HG02840 (cell line): ENCODE measurements at regions not wholly inside any gene's neighbourhood (a gene's known extent, or its start where the extent isn't known, plus 50 kb on each side); places are given as distances from the start of the nearest gene placed in this dataset.

Experiments used
- ATAC-seq: cut with Tn5 transposase; IDR thresholded peaks from one replicate; pipeline ENCODE4 v1.9.1; 2021; ENCODE audit warnings: mild to moderate bottlenecking, moderate library complexity, moderate number of reproducible peaks; ENCODE audit not compliant: unreplicated experiment, low FRiP score

GRCh38 chr3:193977622-193978021 lies 158.3 kb upstream of the HES1 start:
- no peak for ATAC-seq

DNA sequence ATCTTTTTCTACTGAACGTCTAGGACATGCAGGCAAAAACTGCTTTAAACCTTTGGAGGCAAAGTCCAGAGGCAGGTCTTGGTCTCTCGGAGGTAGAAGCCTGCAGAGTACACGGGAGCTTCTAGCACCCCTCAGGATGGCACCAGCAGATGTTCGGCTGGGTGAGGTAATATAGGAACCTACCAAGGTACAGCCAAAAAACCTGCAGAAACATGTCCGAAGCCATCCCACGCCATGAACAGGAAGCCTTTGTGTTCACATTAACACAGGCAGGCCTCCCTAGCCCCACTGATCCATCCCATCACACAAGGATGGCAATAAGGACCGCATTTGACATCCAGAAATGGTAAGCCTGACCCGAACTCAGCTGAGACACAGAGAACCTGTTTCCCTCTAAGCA lies 157.9 kb upstream of the HES1 start:
- ATAC-seq, result no peak

- ATAC-seq, result no peak
Measured at GRCh38 chr3:193978486-193978885, 157.5 kb upstream of the HES1 start.

DNA sequence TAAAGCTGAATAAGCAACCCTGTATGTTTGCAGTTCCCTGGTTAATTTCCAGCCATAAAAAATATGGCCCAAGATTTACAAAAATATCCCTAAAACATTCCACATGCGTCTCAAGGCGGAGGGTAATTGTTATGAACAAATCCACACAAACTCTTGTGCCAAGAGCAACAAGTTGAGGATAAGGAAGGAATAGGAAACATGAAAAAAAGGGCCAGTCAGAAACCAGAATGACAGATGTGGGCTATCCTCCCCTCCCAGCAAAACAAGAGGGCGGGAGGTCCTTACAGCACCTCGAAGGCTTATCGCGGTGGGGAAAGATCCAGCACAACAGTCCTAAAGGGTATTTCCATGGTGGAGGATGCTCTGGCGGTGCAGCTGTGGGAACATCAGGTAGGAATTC lies 155.6 kb upstream of the HES1 start:
- no peak for ATAC-seq

- no peak for ATAC-seq
Measured at GRCh38 chr3:193980905-193981304, 155.0 kb upstream of the HES1 start.

- no peak for ATAC-seq
Measured at GRCh38 chr3:193981504-193981903, 154.4 kb upstream of the HES1 start.

DNA sequence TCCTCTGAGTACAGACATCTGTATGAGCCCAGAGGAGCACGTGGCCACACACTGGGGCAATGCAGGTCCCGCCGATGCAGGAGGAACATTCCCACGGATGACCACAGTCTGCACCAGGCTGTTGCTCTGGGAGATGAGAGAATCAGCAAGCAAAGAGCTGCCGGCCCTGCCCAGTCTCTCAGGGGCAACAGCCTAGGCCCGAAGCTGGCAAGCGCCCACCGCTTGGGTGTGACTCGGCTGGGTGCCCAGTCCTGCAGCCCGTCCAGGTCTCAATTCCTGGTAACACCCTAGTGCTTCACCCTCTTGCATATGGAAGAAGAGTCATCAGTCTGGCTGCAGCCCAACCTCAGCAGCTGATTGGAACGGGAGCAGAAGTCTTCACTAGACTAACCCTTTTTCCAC lies 153.7 kb upstream of the HES1 start:
- ATAC-seq, result no peak

- no peak for ATAC-seq
Measured at GRCh38 chr3:193983846-193984818, 151.8 kb upstream of the HES1 start.

DNA sequence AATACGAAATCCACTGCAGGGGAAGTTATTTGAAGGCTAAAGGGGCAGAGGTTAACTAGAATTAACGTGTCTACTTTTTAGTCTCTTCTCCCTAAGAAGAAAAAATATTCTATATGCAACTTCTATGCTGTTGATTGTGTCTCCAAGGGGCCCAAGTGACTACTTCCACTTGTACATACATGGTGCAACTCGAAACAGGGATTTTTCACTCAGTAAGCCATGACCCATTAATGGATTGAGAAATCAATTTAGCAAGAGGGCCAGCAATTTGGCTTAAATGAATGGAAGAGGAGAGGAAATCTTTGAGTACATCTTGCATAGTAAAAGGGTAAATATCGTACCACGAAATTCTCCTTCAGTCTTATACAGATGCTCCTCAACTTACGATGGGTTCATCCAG lies 151.1 kb upstream of the HES1 start:
- no peak for ATAC-seq

DNA sequence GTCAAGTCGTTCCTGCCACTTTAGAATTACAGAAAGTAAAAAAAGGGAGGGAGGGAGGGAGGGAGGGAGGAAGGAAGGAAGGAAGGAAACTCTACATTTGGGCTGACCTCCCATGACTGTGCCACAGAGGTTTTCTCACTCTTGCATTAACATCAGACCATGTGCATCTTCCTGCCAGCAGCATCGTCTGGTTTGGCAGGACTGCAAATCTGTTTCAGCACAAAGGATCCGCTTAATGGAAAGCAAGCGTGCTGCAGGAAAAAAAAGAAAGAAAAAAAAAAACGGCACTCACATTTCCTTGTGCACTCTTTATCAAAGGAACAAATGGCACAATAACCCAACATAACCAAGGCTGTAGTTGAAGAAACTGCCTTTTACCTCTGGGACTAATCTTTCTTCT lies 148.8 kb upstream of the HES1 start:
- ATAC-seq, result no peak

GRCh38 chr3:193989186-193989585 lies 146.8 kb upstream of the HES1 start:
- no peak for ATAC-seq

GRCh38 chr3:193991666-193992424 lies 144.1 kb upstream of the HES1 start:
- ATAC-seq, result no peak

- no peak for ATAC-seq
Measured at GRCh38 chr3:193992425-193993037, 143.4 kb upstream of the HES1 start.

DNA sequence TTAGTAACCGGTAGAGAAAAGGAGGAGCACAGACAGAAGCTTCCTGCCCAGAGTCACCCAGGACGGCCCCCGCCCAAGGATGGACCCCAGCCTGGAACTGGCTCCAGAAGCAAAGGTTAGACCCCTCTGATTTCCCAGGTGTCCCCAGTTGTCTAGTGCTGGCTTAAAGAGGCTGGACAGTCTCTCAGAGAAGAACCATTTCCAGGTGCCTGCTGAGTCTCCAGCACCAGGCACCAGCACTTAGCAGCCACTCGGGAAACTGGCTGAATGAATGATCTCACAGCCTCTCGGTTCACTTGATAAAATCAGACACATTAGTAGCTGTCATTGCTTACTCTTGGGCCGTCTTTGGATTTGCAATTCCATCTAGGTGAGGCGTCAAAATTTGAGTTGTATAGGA lies 139.7 kb upstream of the HES1 start:
- ATAC-seq, result no peak

DNA sequence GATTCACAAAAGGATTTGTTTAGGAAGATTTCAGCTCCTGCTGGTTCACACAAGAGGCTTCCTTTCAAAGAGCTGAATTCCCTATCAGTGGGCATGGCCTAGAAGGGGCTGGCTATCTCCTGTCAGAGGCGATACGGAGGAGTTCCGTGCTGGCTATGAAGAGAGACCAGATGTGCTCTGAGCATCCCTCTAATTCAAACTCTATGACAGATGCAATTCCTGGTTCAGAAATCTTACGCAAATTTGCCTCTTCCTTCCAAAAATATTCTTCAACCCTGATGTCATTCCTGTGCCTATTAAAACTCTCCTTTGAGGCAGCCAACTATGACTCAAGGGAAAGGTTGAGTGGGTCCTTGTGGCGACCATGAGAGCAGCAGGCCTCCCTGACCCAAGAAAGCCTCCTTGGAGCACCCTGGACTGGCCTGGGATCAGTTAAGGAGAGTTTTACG lies 139.3 kb upstream of the HES1 start:
- ATAC-seq, result no peak

- no peak for ATAC-seq
Measured at GRCh38 chr3:193997228-193998122, 138.5 kb upstream of the HES1 start.

GRCh38 chr3:193998123-193998448 lies 137.9 kb upstream of the HES1 start:
- no peak for ATAC-seq

GRCh38 chr3:193998628-193999195 lies 137.2 kb upstream of the HES1 start:
- ATAC-seq, result no peak

DNA sequence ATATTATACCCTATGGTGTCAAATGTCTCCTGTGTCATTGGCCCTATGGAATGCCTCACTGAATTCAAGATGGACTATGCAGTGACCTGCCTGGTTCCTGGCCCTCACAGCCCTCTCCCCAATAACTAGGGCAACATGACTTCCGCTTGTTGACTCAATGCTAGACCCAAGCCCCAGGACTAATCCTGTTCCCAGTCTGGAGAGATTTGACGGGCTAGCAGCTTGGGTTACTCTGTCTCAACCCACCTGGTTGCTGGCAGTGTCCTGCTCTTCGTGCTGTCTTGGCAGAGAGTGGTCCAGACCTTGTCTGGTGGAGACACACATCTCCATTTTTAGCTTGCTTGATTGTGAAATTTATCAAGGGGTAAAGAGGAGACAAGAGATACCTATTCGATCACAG lies 135.8 kb upstream of the HES1 start:
- no peak for ATAC-seq

DNA sequence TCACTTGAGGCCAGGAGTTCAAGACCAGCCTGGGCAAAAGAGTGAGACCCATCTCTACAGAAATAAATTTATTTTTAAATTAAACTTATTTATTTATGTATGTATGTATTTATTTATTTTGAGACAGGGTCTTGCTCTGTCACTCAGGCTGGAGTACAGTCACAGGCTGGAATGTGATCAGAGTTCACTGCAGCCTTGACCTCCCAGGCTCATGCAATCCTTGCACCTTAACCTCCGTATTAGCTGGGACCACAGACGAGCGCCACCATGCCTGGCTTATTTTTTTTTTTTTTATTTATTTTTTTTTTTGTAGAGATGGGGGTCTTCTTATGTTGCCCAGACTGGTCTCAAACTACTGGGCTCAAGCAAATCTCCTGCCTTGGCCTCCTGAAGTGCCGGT lies 135.2 kb upstream of the HES1 start:
- ATAC-seq, result no peak
